ENCODE measurements at regions not wholly inside any gene's neighbourhood (a gene's known extent, or its start where the extent isn't known, plus 50 kb on each side); places are given as distances from the start of the nearest gene placed in this dataset.

DNA sequence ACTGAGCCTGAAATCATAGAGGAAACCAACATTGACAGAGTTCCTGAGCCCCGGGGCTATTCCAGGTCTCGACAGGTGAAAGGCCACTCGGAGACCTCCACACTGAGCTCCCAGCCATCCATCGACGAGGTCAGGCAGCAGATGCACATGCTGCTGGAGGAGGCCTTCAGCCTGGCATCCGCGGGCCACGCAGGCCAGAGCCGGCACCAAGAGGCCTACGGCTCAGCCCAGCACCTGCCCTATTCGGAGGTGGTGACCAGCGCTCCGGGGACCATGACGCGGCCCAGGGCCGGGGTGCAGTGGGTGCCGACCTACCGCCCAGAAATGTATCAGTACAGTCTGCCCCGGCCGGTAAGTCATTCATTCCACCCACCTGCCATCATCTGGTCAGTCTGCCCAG is 54.9 kb downstream of the C11orf91 start:
- H3K27me3 ChIP-seq (ENCODE audit: insufficient read depth, low read length) = no peaks in the 10 kb centered on the region
- H3K27me3 Mint-ChIP-seq (ENCODE audit: low read depth) = no peaks in the 10 kb centered on the region; the same call in 1 of the 2 replicates
- no peak overlapping the region for H3K4me2 ChIP-seq (ENCODE audit: insufficient read depth, insufficient read length, low read length)
- H4K8ac ChIP-seq (replicated peaks; ENCODE audit: insufficient read length, low read depth, low read length) = no peak overlapping the region
- H4K91ac ChIP-seq (ENCODE audit: insufficient read length, low read depth, low read length) = no peak overlapping the region
- H2BK20ac ChIP-seq (ENCODE audit: low read depth, low read length, poor library complexity, severe bottlenecking) = no peak overlapping the region
- DNase-seq = no peak
- H4K20me1 ChIP-seq (ENCODE audit: control insufficient read depth, insufficient read depth, insufficient read length) = no peaks in the 10 kb centered on the region
- no peak overlapping the region for H2AFZ ChIP-seq (ENCODE audit: low read length)
- H3K79me1 ChIP-seq (ENCODE audit: insufficient read depth, low read depth, low read length, poor library complexity, severe bottlenecking) = no peaks in the 10 kb centered on the region
- H4K5ac ChIP-seq (ENCODE audit: insufficient read length, low read depth, low read length) = no peak overlapping the region
- H3T11ph ChIP-seq (ENCODE audit: low read length) = no peak overlapping the region
- H3K23me2 ChIP-seq (ENCODE audit: insufficient read length, low read depth, low read length, poor library complexity, severe bottlenecking) = no peaks in the 10 kb centered on the region
- H2BK5ac ChIP-seq (ENCODE audit: insufficient read length, low read length) = no peak overlapping the region
- no peak overlapping the region for H2BK12ac ChIP-seq (ENCODE audit: insufficient read length, low read depth, low read length)
- H2AK5ac ChIP-seq (ENCODE audit: insufficient read length, low read length) = no peak overlapping the region
- no peaks in the 10 kb centered on the region for H3K79me2 ChIP-seq (ENCODE audit: insufficient read depth, low read length)
- peaks cover 5 to 11% of the 10 kb centered on the region in 2 experiments; a peak in 3 of 4 replicates for H3K4me1 Mint-ChIP-seq
- WGBS (ENCODE audit: extremely low coverage, insufficient read length, low lambda C conversion rate) = no CpG with 5 or more reads among the region's 20 CpGs
- H3K27ac Mint-ChIP-seq = no peak overlapping the region
- no peak overlapping the region for H3K4me3 Mint-ChIP-seq
- H3K9me3 ChIP-seq (ENCODE audit: control insufficient read depth, low read depth, low read length) = no peaks in the 10 kb centered on the region
- no peak overlapping the region; the same call in 1 of the 2 replicates for H3K14ac ChIP-seq (ENCODE audit: insufficient read depth, low read length)
- H3K4me1 ChIP-seq (ENCODE audit: insufficient read depth, low read length) = no peaks in the 10 kb centered on the region
- TF ChIP-seq, protein P1, sequence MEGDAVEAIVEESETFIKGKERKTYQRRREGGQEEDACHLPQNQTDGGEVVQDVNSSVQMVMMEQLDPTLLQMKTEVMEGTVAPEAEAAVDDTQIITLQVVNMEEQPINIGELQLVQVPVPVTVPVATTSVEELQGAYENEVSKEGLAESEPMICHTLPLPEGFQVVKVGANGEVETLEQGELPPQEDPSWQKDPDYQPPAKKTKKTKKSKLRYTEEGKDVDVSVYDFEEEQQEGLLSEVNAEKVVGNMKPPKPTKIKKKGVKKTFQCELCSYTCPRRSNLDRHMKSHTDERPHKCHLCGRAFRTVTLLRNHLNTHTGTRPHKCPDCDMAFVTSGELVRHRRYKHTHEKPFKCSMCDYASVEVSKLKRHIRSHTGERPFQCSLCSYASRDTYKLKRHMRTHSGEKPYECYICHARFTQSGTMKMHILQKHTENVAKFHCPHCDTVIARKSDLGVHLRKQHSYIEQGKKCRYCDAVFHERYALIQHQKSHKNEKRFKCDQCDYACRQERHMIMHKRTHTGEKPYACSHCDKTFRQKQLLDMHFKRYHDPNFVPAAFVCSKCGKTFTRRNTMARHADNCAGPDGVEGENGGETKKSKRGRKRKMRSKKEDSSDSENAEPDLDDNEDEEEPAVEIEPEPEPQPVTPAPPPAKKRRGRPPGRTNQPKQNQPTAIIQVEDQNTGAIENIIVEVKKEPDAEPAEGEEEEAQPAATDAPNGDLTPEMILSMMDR (conservative IDR thresholded peaks at IDR 0.05) = no peak
- no peak overlapping the region for H3K23ac ChIP-seq (ENCODE audit: insufficient read length, low read depth, low read length)
- no peak overlapping the region for H3K27ac ChIP-seq (ENCODE audit: insufficient read length, low read depth, low read length)
- no peaks in the 10 kb centered on the region for H3K9me3 Mint-ChIP-seq
- H3K4ac ChIP-seq (ENCODE audit: low read depth, low read length) = no peak overlapping the region
- H3K56ac ChIP-seq (ENCODE audit: insufficient read length, low read depth, low read length) = no peak overlapping the region
- no peak overlapping the region for H2BK120ac ChIP-seq (ENCODE audit: low read depth, low read length, poor library complexity, severe bottlenecking)
- no peak overlapping the region for H3K9ac ChIP-seq (ENCODE audit: extremely low read depth, insufficient read length, low read length)
- H3K36me3 Mint-ChIP-seq (ENCODE audit: insufficient read depth in 1 of 3, low read depth in 3 of 3) = no peaks in the 10 kb centered on the region
- H3K18ac ChIP-seq (ENCODE audit: insufficient read length, low read depth, low read length) = no peak overlapping the region
- H2BK15ac ChIP-seq (ENCODE audit: low read depth, low read length) = no peak overlapping the region
